ENCODE measurements at regions not wholly inside any gene's neighbourhood (a gene's known extent, or its start where the extent isn't known, plus 50 kb on each side); places are given as distances from the start of the nearest gene placed in this dataset.

DNA sequence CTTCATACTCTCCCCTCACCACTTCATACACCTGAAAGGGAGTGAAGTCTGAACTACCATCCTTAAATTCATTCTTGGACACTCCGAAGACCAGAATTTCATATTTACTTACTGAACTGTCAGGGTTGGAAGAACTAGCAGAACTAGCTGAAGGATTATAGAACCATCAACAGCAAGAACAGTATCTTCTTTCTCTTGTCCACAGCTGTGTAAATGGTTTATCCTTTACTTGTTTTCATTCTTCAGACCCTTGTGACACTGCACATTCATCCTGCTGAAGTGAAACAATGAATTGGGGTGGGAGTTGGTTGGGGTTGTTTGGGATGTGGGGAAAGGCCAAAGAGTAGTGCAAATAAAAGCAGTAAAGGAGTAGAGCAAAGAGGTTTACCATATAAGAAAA lies 350.9 kb downstream of the ZIC1 start:
- Mint-ChIP-seq H3K4me3 (no peak overlapping the region), H3K27ac (no peak overlapping the region), H3K4me1 (no peaks in the 10 kb centered on the region), H3K9me3 (no peaks in the 10 kb centered on the region), H3K36me3 (no peaks in the 10 kb centered on the region), H3K27me3 (no peaks in the 10 kb centered on the region)
- DNase-seq: no peak
- POLR2A ChIA-PET: no interaction called here
- no peak for ATAC-seq (ENCODE audit: low read depth)

DNA sequence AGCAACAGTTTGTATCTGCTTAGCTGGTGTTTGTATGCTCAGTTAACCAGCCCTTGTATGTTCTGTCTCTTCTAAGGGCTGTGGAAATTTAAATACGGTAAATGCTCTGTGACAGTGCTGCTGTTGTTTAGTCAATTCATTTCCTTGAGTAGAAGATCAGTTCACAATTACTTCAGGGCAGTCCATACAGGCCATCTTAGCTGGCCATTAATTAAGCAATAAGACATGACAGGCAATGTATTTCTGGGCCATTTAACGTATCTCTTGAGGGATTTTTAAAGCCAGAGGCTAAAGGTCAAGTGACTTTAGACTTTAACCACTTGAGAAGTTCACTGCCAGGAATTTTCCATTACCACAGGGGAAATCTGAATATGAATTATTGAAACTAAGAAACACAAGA lies 351.8 kb downstream of the ZIC1 start:
- Mint-ChIP-seq H3K4me1 (no peaks in the 10 kb centered on the region), H3K27ac (no peak overlapping the region), H3K27me3 (no peaks in the 10 kb centered on the region), H3K9me3 (no peaks in the 10 kb centered on the region), H3K4me3 (no peak overlapping the region), H3K36me3 (no peaks in the 10 kb centered on the region)
- DNase-seq (no peak), ATAC-seq (ENCODE audit: low read depth) (no peak)
- POLR2A ChIA-PET: no interaction called here

DNA sequence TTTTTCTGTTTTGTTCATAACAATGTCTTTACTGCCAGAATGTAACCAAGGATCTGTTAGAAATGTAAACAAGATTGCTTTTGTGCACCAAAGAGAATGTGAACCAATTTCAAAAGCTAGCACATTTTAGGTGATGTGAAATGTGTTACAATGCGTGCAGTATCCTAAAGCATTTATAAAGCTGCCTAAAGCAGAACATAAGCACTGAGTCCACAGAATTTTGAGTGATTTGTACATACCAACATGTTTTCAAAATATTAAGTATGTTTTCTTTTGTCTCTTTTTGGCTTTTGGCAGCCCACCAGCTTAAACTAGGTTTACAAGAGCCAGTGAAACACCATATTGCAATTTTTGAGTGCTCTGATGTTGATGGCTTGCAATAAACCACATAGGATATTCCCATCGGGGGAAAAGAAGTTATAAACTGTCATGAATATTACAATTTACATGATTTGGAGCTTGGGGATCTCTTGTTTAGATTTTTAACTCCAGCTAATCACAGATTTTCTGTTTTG lies 364.0 kb downstream of the ZIC1 start:
- no peaks in the 10 kb centered on the region for H3K27me3 Mint-ChIP-seq
- no peak overlapping the region for H3K27ac Mint-ChIP-seq
- DNase-seq (no peak), ATAC-seq (ENCODE audit: low read depth) (no peak)
- no peaks in the 10 kb centered on the region for H3K9me3 Mint-ChIP-seq
- H3K4me3 Mint-ChIP-seq: no peak overlapping the region
- POLR2A ChIA-PET: no interaction called here
- H3K4me1 Mint-ChIP-seq: no peaks in the 10 kb centered on the region
- no peaks in the 10 kb centered on the region for H3K36me3 Mint-ChIP-seq

GRCh38 chr3:147775411-147775810 lies 366.2 kb downstream of the ZIC1 start:
- POLR2A ChIA-PET: no interaction called here
- Mint-ChIP-seq H3K9me3 (no peaks in the 10 kb centered on the region), H3K4me1 (no peaks in the 10 kb centered on the region), H3K27ac (no peak overlapping the region), H3K36me3 (no peaks in the 10 kb centered on the region), H3K4me3 (no peak overlapping the region), H3K27me3 (no peaks in the 10 kb centered on the region)
- DNase-seq (no peak), ATAC-seq (ENCODE audit: low read depth) (no peak)

GRCh38 chr3:147775816-147776530 lies 366.8 kb downstream of the ZIC1 start:
- no peak overlapping the region for H3K27ac Mint-ChIP-seq
- no peaks in the 10 kb centered on the region for H3K4me1 Mint-ChIP-seq
- H3K4me3 Mint-ChIP-seq: no peak overlapping the region
- DNase-seq: no peak
- H3K27me3 Mint-ChIP-seq: no peaks in the 10 kb centered on the region
- POLR2A ChIA-PET: no interaction called here
- no peaks in the 10 kb centered on the region for H3K9me3 Mint-ChIP-seq
- H3K36me3 Mint-ChIP-seq: no peaks in the 10 kb centered on the region
- no peak for ATAC-seq (ENCODE audit: low read depth)

DNA sequence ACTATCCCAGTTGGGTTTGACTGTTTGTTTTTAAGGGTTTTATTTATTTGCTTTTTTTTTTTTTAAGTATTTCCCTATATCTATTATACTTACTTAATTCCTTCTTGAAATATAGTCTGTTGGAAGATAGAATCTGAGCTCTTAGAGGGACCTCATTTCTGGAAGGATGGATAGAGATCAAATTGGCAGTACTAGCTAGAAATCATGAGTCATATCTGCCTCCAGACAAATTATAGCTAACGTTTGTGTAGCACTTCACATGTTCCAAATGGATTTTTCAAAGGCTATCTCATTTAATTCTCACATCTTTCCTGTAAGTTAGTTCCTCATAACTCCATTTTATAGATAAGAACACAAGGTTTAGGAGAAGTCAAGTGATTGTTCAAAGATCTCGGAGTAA lies 384.7 kb downstream of the ZIC1 start:
- POLR2A ChIA-PET: no interaction called here
- H3K9me3 Mint-ChIP-seq: no peaks in the 10 kb centered on the region
- ATAC-seq (ENCODE audit: low read depth) (no peak), DNase-seq (no peak)
- H3K27me3 Mint-ChIP-seq: no peaks in the 10 kb centered on the region
- no peaks in the 10 kb centered on the region for H3K36me3 Mint-ChIP-seq
- no peak overlapping the region for H3K27ac Mint-ChIP-seq
- H3K4me3 Mint-ChIP-seq: no peak overlapping the region
- H3K4me1 Mint-ChIP-seq: no peaks in the 10 kb centered on the region

GRCh38 chr3:147794596-147794995 lies 385.4 kb downstream of the ZIC1 start:
- H3K27ac Mint-ChIP-seq: no peak overlapping the region
- DNase-seq (no peak), ATAC-seq (ENCODE audit: low read depth) (no peak)
- no peaks in the 10 kb centered on the region for H3K9me3 Mint-ChIP-seq
- H3K4me1 Mint-ChIP-seq: no peaks in the 10 kb centered on the region
- no peaks in the 10 kb centered on the region for H3K36me3 Mint-ChIP-seq
- H3K4me3 Mint-ChIP-seq: no peak overlapping the region
- no peaks in the 10 kb centered on the region for H3K27me3 Mint-ChIP-seq
- POLR2A ChIA-PET: no interaction called here

DNA sequence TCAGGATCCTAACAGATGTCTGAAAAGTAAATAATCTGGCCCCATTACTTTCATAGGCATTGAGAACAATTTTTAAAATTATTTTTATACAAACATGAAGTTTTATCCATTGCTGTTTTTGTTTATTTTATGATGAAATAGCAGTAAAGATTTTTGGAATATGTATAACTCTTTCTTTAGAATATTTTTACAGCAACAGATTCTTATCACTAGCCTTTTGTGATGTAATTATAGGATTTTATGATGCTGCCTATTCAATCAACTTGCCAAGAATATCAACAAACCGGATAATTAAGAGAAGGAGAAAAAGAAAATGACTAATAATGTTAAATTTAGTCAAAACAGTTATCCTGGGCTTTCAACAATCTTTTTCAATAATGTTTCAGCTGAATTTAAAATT lies 386.3 kb downstream of the ZIC1 start:
- ATAC-seq (ENCODE audit: low read depth) (no peak), DNase-seq (no peak)
- no peaks in the 10 kb centered on the region for H3K36me3 Mint-ChIP-seq
- H3K4me3 Mint-ChIP-seq: no peak overlapping the region
- no peaks in the 10 kb centered on the region for H3K9me3 Mint-ChIP-seq
- H3K27me3 Mint-ChIP-seq: no peaks in the 10 kb centered on the region
- no peaks in the 10 kb centered on the region for H3K4me1 Mint-ChIP-seq
- no peak overlapping the region for H3K27ac Mint-ChIP-seq
- POLR2A ChIA-PET: no interaction called here

GRCh38 chr3:147797095-147797494 lies 387.9 kb downstream of the ZIC1 start:
- no peak for ATAC-seq (ENCODE audit: low read depth)
- Mint-ChIP-seq H3K4me3 (no peak overlapping the region), H3K27me3 (no peaks in the 10 kb centered on the region), H3K9me3 (peaks cover 2% of the 10 kb centered on the region), H3K27ac (no peak overlapping the region), H3K36me3 (no peaks in the 10 kb centered on the region), H3K4me1 (no peaks in the 10 kb centered on the region)
- DNase-seq: no peak
- POLR2A ChIA-PET: no interaction called here

DNA sequence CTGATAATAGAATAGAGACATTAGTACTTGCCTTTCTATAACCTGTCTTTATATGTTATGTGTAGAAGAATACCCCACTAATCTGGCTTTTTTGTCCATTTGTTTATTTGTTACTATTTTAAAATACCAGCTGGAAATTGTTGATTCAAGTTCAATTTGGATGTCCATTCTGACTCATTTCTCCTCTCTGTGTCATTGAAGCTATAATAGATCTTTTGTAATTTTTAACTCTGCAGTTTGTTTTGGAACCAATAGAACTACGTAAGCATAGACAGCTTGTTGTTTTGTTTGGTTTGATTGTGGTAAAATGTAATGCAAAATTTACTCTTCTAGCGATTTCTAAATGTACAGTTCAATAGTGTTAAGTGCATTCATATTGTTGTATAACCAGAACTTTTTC lies 390.4 kb downstream of the ZIC1 start:
- no peak overlapping the region for H3K4me3 Mint-ChIP-seq
- no peaks in the 10 kb centered on the region for H3K36me3 Mint-ChIP-seq
- H3K9me3 Mint-ChIP-seq: peaks cover 2% of the 10 kb centered on the region
- POLR2A ChIA-PET: no interaction called here
- no peak overlapping the region for H3K27ac Mint-ChIP-seq
- no peaks in the 10 kb centered on the region for H3K27me3 Mint-ChIP-seq
- DNase-seq: no peak
- no peaks in the 10 kb centered on the region for H3K4me1 Mint-ChIP-seq
- no peak for ATAC-seq (ENCODE audit: low read depth)

DNA sequence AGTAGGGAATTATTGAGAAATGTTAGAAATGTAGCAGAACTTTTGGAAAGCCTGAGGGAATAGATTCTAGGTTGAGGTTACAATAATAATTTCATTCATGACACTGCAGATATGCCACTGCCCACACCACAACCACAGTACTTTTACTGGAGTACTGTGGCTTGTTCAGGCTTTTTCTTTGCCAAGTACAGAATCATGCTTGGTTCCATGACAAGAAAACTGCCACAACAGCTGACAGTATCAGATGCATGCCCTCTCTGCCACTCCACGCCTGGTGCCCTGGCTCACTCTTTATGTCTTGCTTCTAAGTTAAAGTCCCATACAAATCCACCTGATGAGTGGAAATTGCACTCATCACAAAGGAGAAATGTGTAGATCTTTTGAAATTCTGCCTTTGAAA lies 398.6 kb downstream of the ZIC1 start:
- POLR2A ChIA-PET: no interaction called here
- Mint-ChIP-seq H3K4me1 (no peaks in the 10 kb centered on the region), H3K36me3 (no peaks in the 10 kb centered on the region), H3K27ac (no peak overlapping the region), H3K9me3 (no peaks in the 10 kb centered on the region), H3K4me3 (no peak overlapping the region), H3K27me3 (no peaks in the 10 kb centered on the region)
- ATAC-seq (ENCODE audit: low read depth) (no peak), DNase-seq (no peak)

DNA sequence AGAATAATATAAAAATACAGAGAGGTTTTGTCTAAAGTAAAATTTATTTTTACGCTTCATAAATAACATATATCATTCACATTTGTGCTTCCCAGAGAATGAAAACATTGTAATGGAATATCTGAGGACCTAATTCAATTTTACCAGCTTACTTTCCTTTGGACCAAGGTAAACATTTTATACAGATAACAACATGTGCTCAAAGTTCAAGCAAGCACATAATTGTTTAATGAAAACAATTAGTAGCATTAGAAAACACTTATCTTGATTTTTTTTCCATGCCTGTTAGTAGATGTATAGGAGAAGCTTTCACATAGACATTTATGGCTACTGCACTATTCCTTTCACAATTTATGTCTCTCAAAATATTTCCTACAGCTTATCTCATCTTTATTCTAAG lies 400.0 kb downstream of the ZIC1 start:
- ATAC-seq (ENCODE audit: low read depth): no peak
- Mint-ChIP-seq H3K4me1 (no peaks in the 10 kb centered on the region), H3K9me3 (no peaks in the 10 kb centered on the region), H3K4me3 (no peak overlapping the region), H3K27ac (no peak overlapping the region), H3K27me3 (no peaks in the 10 kb centered on the region), H3K36me3 (no peaks in the 10 kb centered on the region)
- POLR2A ChIA-PET: no interaction called here
- DNase-seq: no peak

DNA sequence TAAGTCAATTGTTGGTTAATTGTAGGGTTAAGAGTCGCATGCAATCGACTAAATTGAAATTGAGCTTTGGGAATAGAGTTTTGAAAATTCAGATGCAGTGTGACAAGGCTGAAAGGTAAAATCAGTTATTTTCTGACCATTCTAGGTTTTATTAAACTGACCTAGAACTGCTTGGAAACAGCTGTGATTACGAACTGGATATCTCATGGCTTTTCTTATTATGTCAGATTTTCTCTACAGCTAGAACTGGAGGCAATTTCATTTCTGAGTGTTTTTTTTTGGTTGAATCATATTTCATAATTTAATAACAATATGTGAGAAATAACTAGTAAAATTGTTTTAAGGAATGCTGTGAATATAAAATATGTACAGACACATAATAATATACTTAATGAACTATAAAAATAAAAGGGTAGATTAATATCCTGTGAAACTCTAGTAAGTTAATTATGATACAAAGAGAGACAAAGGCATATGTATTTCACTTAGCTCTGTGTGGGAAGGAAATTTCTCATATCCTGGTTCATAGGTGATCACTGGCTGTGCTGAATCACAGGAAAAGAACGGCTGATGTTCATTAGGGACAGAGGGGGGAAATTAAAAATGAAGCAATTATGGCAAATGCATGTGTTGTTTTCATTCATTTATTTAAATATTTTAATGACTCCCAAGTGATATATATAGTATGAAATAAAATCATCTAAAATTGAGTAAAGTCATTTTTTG lies 403.2 kb downstream of the ZIC1 start:
- H3K27me3 Mint-ChIP-seq: no peaks in the 10 kb centered on the region
- H3K27ac Mint-ChIP-seq: no peak overlapping the region
- ATAC-seq (ENCODE audit: low read depth) (no peak), DNase-seq (no peak)
- no peaks in the 10 kb centered on the region for H3K36me3 Mint-ChIP-seq
- POLR2A ChIA-PET: no interaction called here
- no peak overlapping the region for H3K4me3 Mint-ChIP-seq
- peaks cover 1% of the 10 kb centered on the region for H3K9me3 Mint-ChIP-seq
- H3K4me1 Mint-ChIP-seq: no peaks in the 10 kb centered on the region

- DNase-seq: no peak
- POLR2A ChIA-PET: no interaction called here
- no peaks in the 10 kb centered on the region for H3K4me1 Mint-ChIP-seq
- H3K36me3 Mint-ChIP-seq: no peaks in the 10 kb centered on the region
- no peak overlapping the region for H3K27ac Mint-ChIP-seq
- peaks cover 1% of the 10 kb centered on the region for H3K9me3 Mint-ChIP-seq
- H3K27me3 Mint-ChIP-seq: no peaks in the 10 kb centered on the region
- ATAC-seq (ENCODE audit: low read depth): no peak
- no peak overlapping the region for H3K4me3 Mint-ChIP-seq
These were observed 404.1 kb downstream of the ZIC1 start for GRCh38 chr3:147813256-147813655.

Measured in activated naive CD8-positive, alpha-beta T cell treated with anti-CD3 and anti-CD28 coated beads, Interleukin-2, amount 10 ng/mL, durations not matched to agents 7 days and 5 days (primary cell).